HuH-7 (cell line): ENCODE measurements at regions not wholly inside any gene's neighbourhood (a gene's known extent, or its start where the extent isn't known, plus 50 kb on each side); places are given as distances from the start of the nearest gene placed in this dataset.

ENCODE experiments used
- DNase-seq: peaks from one replicate; pipeline ENCODE4 v3.0.0; 2011; ENCODE audit warnings: low spot score

DNA sequence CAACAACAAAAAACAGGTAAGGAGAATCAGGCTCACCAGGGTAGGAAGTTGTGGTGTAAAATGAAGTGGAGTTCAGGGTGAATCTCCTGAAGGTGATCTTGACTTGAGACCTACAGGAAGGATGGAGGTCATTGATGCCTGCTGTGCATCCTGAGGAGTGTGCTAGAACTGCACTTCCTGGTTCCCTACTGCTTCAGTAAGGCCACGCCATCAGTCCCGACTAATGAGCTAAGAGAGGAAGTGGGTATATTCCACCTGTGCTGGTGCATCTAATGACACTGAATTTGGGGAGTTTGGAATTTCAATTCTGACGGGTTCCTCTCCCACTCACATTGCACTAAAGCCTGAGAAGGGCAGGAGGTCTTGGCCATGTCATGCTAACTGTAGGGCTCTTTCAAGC, 349.3 kb upstream of the SLC14A2 start:
- no peak for DNase-seq

DNA sequence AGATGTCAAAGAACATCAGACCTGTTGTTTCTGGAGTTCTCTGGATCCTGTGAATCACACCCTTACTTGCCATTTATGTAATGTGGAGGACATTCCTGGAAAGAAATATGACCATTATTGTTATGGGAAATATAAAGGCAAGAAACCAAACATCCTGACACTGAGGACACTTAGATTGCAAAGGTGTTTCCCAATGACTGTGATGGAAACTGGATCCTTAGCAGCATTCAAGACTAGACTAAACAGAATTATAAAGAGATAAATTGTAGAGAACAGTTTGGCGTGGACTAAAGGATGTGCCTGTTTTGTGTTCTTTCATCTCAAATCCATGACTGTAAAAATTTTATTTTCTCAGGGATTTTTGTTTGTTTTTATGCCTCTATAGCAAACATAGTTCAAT, 347.7 kb upstream of the SLC14A2 start:
- DNase-seq: no peak

DNA sequence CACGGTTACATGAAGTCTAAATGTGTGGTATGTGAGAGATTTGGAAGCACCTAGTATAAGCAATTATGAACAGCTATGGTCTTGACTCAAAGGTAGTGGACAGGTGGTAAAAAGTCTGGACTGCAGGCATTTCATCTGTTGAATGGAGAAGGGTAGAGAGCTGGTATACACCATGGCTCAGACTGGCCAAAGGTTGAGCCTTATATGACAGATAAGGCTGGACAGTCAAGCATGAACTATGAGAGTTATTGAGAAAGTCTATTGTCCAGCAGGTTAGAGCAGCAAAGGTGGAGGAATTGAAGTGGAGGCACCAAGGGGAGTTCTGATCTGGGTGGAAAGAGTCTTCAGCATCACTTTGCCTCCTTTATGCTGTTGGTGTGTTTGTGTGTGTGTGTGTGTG, 346.7 kb upstream of the SLC14A2 start:
- DNase-seq: no peak

DNA sequence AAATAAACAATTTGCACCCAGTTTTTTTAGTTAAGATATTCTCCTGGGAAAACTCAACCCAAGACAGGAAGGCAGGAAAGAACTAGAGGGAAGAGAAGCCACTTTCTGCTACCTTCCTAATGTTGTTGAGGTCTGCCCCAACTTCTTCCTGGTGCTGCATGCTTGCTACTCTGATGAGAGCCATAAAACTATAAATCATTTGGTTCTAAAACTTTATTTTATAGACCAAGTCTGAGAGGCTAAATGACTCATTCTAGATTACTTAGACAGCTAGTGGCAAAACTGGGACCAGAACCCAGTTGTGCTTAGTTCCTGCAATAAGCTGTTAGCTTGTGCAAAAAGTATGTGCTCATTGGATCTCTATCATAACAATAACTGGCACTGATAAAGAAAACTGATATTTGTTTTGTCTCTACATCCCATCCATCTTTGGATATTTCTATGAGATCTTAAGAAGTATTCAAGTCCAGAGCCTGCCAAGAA, 344.9 kb upstream of the SLC14A2 start:
- no peak for DNase-seq

DNA sequence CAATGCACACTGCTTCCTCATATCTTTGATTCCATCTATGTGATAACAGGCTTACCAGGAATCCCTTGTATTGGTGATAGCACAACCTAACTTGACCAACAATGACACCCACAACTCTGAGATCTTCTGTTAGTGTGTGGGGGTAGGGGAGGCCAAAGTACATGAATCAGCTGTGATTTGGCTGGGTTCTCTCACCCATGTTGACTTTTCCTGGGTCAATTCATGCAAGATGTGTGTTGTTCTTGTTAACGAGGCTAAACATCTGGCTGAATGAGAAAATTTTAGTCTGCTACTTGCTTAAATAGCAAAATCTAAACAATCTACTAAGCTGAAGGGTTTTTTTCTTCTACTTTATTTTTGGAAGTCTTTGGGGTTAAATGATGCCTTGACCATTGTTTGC, 341.2 kb upstream of the SLC14A2 start:
- DNase-seq: no peak

DNA sequence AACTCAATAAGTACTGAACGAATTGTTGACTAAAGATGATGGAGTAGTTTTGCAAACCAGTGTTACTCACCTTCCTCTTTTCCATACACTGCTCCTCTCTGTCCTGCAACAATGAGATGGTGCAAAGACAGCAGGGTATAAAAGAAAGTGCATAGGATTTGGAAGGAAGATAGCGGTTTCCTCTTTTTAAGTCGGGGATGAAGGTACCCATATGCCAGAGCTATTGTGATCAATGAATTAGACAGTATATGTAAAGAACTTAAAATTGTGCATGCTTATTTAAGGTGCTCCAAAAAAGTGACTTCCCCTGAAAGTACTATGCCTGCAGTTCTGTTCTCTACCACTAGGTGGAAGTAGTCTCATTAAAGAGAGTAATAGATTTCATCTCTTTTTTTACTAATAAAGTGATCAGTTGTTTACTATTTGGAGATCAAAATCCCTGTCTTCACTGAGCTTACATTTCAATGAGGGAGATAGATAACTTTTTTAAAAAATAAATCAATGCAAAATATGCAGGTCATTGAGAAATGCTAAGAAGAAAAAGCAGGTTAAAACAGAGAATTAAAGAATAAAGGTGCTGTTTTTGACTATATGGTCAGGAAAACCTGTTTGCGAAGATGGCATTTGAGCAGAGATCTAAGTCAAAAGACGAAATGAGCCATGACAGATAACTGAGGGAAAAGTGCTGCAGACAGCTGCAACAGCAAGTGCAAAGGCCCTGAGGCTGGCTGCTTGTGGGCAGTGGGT, 339.7 kb upstream of the SLC14A2 start:
- no peak for DNase-seq

DNA sequence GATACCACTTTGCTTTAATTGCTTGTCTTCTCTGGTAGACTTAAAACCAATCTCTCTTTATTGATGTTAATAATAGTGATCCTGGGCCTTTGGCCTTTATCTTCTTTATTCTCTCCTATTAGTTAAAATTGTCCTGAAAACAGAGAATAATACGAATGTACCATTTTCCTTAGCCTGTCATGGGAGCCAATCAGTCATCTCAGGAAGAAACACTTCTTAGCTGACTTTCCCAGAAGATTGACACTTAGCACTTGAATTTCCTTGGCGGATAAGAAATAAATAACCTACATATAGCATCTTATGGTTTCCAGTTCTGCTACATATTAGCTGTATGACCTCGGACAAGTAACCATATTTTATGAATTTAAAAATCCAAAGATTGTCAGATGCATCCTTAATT, 338.4 kb upstream of the SLC14A2 start:
- DNase-seq: no peak

DNA sequence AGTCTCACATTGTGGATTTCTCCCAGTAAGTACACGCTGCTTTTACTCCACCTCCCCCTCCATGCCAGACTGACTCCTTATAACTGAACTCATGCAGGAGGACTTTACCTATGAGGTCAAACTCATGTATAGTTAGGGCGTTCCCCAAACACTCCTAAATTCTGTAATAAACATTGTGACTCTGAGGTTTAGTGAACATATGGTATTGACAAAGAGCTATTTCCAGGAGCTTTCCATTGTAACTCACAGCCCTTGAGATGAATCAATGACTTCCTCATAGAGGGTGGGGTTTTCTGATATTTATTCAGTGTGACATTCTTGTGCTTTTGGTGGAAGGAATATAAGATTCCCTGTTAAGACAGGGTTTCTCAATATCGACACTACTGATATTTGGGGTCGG, 337.4 kb upstream of the SLC14A2 start:
- DNase-seq: no peak

DNA sequence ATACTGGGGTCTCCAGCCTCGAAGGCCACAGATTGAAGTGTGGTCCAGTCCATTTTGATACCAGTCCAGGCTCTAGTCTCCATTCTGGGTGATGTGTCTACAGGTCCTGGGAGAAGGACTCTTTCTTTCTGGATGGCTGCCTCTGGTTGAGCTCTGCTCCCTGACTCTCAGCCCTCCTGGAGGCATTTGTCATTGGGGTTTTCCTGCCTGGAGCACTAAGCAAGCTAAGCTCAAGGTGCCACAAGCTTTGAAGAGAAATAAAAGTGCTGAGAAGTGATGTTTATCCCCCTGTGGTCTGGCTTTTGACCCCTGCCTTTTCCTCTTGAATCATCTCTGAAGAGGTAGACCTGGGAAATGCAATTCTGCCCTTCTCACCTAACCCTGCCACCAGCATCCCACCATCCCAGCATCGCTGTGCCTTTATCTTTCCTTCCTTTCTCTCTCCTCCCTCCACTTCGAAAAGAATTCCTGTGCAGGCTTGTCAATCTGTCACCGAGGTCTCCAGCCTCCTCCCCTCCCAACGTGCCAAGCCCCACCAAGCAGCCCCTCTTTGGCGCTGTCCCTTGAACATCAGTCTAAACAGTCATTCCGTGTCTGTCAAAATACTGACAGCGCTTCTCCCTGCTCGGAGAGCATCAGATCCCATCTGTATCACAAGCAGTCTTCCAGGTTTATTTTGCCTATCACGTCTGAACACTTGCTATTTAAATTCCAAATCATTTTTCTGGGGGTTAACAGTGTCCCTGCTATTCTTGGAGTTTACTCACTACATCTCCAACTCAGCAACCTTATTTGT, 334.6 kb upstream of the SLC14A2 start:
- DNase-seq: no peak

DNA sequence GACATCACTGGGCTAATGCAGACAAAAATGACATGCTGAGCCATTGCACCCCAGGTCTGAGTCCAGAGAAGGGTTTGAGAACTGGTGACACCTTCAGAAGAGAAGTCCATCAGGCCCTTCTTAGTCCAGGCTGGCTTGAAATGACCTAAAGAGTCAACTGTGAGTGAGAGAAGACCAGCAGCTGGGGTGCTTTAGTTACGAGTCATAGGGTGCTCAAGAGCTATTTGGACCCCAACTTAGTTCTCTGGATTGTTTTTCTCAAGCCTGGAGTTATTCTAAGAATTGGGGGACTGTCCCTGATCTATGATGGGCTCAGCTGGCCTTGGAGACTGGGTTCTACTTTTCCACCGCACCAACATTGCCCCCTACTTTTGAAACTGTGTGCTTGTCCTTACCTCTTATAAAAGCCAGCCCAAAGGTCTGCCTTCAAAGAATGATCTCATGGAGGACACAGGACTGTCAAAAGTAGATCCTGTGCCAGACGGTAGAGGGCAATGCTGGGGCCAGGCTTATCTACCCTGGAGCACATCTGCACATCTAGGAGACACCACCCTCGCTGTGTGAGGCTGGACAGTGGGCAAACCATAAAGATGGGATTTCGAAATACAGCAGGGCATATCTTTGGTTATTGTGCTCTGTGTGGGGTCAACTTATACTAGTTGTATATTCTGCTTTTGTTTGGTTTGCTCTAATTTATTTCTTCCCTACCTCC, 333.0 kb upstream of the SLC14A2 start:
- DNase-seq: no peak

DNA sequence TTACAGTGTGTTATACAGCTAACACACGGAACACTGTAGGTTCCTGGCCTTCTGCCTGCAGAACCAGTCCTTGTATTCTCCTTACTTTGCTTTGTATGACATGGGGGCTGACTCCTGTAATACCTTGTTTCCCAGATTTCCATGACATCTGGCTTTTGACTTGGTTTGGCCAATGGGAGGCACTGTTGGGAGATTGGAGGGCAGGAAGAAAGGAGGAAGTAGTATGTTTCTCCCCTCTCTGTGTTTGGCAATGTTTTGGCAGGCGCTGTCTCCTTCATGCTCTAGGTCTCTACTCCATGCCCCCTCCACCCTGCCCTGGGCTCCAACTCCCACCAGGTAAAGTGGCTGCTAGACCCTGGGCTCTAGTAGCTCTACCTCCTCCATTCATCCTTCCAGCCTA, 331.1 kb upstream of the SLC14A2 start:
- no peak for DNase-seq

DNA sequence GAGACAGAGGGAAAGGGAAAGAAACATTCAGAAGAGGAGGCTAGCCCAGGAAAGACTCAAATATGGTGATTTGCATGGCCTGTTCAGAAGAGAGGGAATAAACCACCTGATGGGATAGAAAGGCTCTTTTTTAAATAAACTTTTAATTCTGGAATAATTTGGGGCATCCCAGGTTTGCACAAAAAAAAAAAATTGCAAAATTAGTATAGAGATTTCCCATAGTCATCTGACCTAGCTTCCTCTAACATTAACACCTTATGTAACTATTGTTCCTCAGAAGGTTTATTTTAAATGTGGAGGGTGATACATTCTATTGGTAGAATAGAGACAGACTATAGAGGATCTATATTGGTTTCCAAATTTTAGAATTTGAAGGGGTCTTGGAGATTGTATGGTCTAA, 330.4 kb upstream of the SLC14A2 start:
- DNase-seq: no peak

DNA sequence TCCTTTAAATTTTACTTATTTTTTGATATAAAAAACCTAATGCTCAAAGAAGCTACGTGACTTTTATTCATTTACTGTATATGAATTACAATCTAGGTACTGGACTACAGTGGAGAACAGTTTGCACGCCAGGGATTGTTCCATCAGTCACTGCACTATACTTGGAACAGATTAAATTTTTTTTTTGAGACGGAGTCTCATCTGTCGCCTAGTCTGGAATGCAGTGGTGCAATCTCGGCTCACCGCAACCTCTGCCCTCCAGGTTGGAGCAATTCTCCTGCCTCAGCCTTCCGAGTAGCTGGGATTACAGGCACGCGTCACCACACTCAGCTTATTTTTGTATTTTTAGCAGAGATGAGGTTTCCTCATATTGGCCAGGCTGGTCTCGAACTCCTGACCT, 330.0 kb upstream of the SLC14A2 start:
- no peak for DNase-seq

DNA sequence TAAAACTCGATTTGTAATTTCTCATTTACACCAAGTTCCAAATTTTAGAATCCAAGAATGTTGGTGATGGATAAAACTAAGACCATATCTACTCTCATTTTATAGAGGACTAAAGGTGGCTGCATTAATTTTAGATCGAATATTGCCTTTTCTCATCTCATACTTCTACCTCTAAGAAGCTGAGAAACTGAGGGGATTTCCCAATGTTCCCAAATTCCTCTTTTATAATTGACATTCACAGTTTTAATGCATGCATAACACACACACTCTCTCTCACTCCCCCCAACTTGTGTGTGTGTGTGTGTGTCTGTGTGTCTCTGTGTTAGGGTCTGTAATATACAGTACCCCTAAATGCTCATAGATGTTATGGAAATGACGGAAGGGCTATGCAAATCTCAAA, 328.8 kb upstream of the SLC14A2 start:
- no peak for DNase-seq

DNA sequence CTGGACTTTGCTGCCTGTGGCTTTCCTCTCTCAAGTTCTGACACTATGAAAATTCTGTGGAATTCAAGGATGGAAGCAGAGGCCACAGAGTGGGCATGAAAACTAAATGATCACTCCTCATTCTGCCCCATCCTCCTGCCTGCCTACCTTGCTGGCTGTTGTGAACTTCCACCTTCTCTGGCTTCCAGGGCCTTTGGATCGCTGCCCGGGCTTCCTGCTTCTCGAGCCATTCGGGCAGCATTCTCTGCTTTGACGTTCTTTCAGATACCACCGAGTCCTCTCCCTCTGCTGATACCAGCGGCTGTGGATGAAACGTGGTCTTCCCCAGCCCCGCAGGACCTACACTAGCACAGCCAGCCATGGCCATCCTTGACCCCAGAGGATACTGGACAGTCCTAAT, 327.7 kb upstream of the SLC14A2 start:
- DNase-seq: no peak

DNA sequence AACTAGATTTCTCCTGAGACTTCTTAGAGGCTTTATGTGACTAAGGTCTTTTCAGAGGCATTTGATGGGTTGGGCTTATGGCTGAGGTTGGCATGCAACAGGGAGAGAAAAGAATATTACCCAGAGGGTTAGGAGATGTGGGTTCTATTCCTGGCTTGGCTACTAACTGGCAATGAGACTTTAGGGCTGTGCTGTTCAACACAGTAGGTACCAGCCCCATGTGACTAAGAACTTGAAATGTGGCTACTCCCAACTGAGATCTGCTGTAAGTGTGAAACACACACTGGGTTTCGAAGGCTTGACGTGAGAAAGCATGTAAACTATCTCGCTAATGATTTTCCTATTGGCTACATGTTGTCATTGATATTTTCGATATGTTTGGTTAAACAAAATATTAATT, 324.9 kb upstream of the SLC14A2 start:
- no peak for DNase-seq

DNA sequence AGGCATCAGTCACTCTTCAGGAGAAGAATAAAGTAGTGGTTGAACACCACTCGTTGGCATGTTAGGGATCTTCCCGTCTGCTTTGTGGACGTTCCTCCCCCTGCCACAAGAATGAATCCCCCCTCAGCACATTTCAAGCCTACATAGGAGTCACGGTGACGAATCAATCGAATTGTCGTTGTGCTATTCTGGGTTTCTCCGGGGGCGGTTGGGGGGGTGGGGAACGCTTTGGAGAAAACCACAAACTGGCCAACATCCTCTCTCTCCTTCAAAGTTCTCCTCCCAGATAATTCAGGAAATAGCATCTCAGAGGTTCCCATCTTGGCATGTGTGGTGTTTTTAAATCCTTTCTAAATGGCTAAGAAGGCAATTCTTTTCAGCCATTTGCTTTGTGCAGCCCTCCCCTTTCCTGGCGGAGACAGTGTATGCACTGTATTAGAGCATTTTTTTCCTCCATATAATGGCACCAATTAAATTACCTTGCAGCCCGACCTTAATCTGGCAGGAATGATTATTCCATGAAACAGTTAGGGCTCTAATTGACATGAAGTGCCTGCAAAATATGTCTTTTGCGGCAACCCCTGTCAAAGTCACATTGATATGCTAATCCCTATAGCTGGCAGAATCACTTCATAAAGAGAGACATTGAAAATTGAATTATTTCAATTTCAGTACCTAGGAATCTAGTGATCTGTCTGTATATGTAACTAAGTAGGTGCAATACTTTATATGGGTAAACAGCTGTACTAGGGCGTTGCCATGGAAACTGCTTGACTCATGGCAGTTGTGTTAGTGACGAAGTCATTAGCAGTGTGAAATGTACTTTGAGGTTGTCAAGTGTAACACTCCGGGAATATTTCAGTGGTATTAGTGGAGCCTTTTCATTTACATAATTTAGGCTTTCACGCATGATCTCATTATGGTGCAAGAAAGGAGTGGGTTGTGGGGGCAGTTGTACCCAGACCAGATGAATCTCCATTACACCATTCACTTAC, 323.4 kb upstream of the SLC14A2 start:
- DNase-seq: no peak

DNA sequence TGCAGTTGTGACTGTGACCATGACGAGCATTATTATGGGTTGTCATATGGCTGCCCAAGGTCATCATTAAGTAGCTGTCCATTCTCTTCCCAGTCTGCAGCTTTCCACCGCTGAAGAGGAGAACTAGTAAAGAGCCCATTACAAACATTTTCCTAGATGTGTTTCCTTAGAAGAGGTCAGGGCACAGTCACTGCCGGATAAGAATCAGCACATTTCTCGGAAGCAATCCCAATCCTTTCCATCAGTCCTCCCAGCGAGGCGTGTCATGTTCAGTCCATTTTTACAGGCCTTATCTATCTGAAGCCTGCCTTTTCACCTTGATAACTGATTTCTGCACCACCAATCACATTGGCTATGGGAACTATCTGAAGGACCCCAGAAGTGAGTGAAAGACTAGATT, 319.9 kb upstream of the SLC14A2 start:
- DNase-seq: no peak

DNA sequence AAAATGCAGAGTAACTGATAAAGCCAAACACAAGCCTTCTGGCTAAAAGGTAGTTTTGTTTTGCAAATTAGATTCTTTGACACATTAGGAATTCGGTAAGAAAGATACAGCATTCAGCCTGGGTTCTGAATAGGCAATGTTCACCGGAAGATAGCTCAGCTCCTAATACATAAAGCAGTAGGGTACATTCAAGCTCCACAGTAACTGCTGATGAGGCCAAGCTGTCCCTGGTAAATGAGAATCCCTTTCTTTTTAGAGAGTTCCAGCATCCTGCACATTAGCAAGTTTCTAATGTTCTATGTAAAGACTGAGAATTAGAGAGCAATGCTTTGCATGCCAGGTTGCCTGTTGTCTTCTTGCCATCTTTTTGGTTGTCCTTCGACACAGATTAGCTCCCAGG, 316.3 kb upstream of the SLC14A2 start:
- no peak for DNase-seq

DNA sequence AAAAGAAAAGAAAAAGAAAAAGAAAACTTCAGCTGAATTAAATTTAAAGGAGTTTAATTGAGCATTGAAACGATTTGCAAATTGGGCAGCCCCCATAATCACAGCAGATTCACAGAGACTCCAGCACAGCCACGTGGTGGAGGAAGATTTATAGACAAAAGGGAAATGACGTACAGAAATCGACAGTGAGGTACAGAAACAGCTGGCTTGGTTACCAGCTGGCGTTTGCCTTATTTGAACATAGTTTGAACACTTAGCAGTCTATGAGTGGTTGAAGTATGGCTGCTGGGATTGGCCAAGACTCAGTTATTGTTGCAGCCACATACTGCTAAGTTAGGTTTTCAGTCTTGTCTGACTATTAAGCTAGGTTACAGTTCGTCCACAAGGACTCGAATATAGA, 312.2 kb upstream of the SLC14A2 start:
- DNase-seq: no peak

DNA sequence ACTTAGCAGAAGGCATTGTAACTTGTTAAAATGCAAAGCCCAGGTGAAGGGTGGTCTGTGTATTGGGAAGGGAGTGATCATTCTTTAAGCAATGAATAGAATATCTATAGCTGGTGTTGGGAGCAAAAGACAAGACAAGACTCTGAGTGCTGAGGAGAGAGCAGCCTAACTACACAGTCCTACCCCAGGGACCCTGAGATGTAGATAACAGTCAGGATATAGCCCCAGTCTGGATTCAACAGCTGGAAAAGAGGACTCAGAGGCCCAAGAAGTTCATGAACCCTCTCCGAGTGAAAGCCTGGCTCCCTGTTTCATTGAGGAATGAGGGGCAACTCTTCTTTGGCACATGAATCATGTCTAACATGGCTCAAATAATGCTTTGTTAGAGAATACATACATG, 310.7 kb upstream of the SLC14A2 start:
- no peak for DNase-seq
